GM19372 (cell line): ENCODE measurements at regions not wholly inside any gene's neighbourhood (a gene's known extent, or its start where the extent isn't known, plus 50 kb on each side); places are given as distances from the start of the nearest gene placed in this dataset.

ENCODE experiments used
- ATAC-seq: cut with Tn5 transposase; IDR thresholded peaks from one replicate; pipeline ENCODE4 v1.9.1; 2021; ENCODE audit warnings: mild to moderate bottlenecking, low read depth, moderate library complexity; ENCODE audit not compliant: unreplicated experiment

- no peak for ATAC-seq
Measured at GRCh38 chr5:82355053-82355452, 76.9 kb upstream of the RPS23 start.

- no peak for ATAC-seq
Measured at GRCh38 chr5:82354543-82354942, 76.4 kb upstream of the RPS23 start.

- ATAC-seq, result no peak
Measured at GRCh38 chr5:82353522-82353921, 75.4 kb upstream of the RPS23 start.

- ATAC-seq, result no peak
Measured at GRCh38 chr5:82352146-82352791, 74.1 kb upstream of the RPS23 start.

- peak; percentile 87 for ATAC-seq
Measured at GRCh38 chr5:82351754-82352145, 73.6 kb upstream of the RPS23 start.

- ATAC-seq, result no peak
Measured at GRCh38 chr5:82351297-82351696, 73.1 kb upstream of the RPS23 start.

- no peak for ATAC-seq
Measured at GRCh38 chr5:82349652-82350051, 71.5 kb upstream of the RPS23 start.

- ATAC-seq, result no peak
Measured at GRCh38 chr5:82348784-82349425, 70.8 kb upstream of the RPS23 start.

GRCh38 chr5:82347201-82347865, 69.2 kb upstream of the RPS23 start:
- ATAC-seq, result no peak

- ATAC-seq, result no peak
Measured at GRCh38 chr5:82346399-82347165, 68.4 kb upstream of the RPS23 start.

GRCh38 chr5:82345108-82345507, 67.0 kb upstream of the RPS23 start:
- ATAC-seq, result no peak

GRCh38 chr5:82341325-82341724, 63.2 kb upstream of the RPS23 start:
- no peak for ATAC-seq

- ATAC-seq, result no peak
Measured at GRCh38 chr5:82340799-82341198, 62.6 kb upstream of the RPS23 start.

GRCh38 chr5:82339792-82340191, 61.6 kb upstream of the RPS23 start:
- no peak for ATAC-seq

- ATAC-seq, result no peak
Measured at GRCh38 chr5:82338771-82339373, 60.7 kb upstream of the RPS23 start.

GRCh38 chr5:82336959-82337351, 58.8 kb upstream of the RPS23 start:
- ATAC-seq, result no peak

GRCh38 chr5:82336226-82336958, 58.2 kb upstream of the RPS23 start:
- no peak for ATAC-seq

- no peak for ATAC-seq
Measured at GRCh38 chr5:82335806-82336205, 57.7 kb upstream of the RPS23 start.

GRCh38 chr5:82334856-82335255, 56.7 kb upstream of the RPS23 start:
- ATAC-seq, result no peak

- no peak for ATAC-seq
Measured at GRCh38 chr5:82334085-82334692, 56.0 kb upstream of the RPS23 start.
